K562 (cell line): ENCODE measurements at regions not wholly inside any gene's neighbourhood (a gene's known extent, or its start where the extent isn't known, plus 50 kb on each side); places are given as distances from the start of the nearest gene placed in this dataset.

Source experiments
- ATAC-seq: fragments of 200-7000 bp; cut with Tn5 transposase; 3 replicates; pipeline ENCODE4 v1.9.1; 2020; ENCODE audit warnings: moderate library complexity
- BruUV-seq: library from RNA; stranded (reverse); fragments of 400-500 nt; replicated peaks from 2 replicates; lab custom pipeline; 2021; lab: Mats Ljungman, UMichigan
- CTCF ChIA-PET: fragments of 300-600 bp; formaldehyde crosslinking; extraction: SDS; loops from one replicate; lab custom pipeline; 2021; ENCODE audit warnings: low intra/inter-chr PET ratio; lab: Yijun Ruan, JAX
- POLR2A ChIA-PET: fragments of 300-600, 350-650 bp; sonication (Branson Sonifier 250); formaldehyde crosslinking; extraction: SDS; loops from one replicate; lab custom pipeline; 2021; ENCODE audit warnings: antibody characterized with exemption, inconsistent platforms; lab: Yijun Ruan, JAX
- DNase-seq, 4 experiments: peaks; one replicate each; pipeline versions ENCODE4 v3.0.0 to v3.0.0-alpha.2; 2011 to 2018; ENCODE audit warnings: low spot score in 3 of 4, mixed read lengths in 3 of 4; ENCODE audit errors: extremely low read depth in 1 of 4
- FAIRE-seq: peaks from 2 replicates; lab custom pipeline; 2011; peaks lifted over from hg19 to GRCh38; lab: Jason Lieb, UNC
- H2AFZ ChIP-seq: 2 replicates; pipeline ENCODE4 v1.6.0; 2011; ENCODE audit warnings: low read depth, low read length, control low read depth, inconsistent platforms
- H3K27ac ChIP-seq: fragments of 200-600 bp; 3 replicates; pipeline ENCODE4 v1.8.0; 2011; ENCODE audit warnings: low read depth, mild to moderate bottlenecking, control low read depth, inconsistent platforms, low read length, moderate library complexity, mixed read lengths; ENCODE audit errors: extremely low read depth
- H3K27me3 ChIP-seq, 2 experiments: fragments of 300-600 bp in 1 of 2; 2 replicates in 1 of 2; 3 replicates in 1 of 2; pipeline versions ENCODE4 v1.6.0 to v1.8.0; 2011; ENCODE audit warnings: inconsistent platforms in 2 of 2, low read length in 2 of 2, mild to moderate bottlenecking in 1 of 2, mixed read lengths in 1 of 2, moderate library complexity in 1 of 2; ENCODE audit not compliant: control insufficient read depth in 2 of 2, insufficient read depth in 2 of 2
- H3K36me3 ChIP-seq: fragments of 300-600 bp; 3 replicates; pipeline ENCODE4 v1.8.0; 2011; ENCODE audit warnings: mild to moderate bottlenecking, low read length, inconsistent platforms; ENCODE audit not compliant: control insufficient read depth, insufficient read depth
- H3K4me1 ChIP-seq, 2 experiments: fragments of 200-600 bp in 1 of 2; replicated peaks in 1 of 2; 2 replicates in 1 of 2; 3 replicates in 1 of 2; pipeline versions ENCODE4 v1.5.1 to v1.8.0; 2011; ENCODE audit warnings: inconsistent platforms in 2 of 2, low read length in 2 of 2, mild to moderate bottlenecking in 1 of 2, mixed read lengths in 1 of 2, moderate library complexity in 1 of 2; ENCODE audit not compliant: control insufficient read depth in 2 of 2, insufficient read depth in 2 of 2
- H3K4me2 ChIP-seq: 2 replicates; pipeline ENCODE4 v1.6.1; 2011; ENCODE audit warnings: low read length, control low read depth, inconsistent platforms, mixed read lengths; ENCODE audit not compliant: insufficient read depth
- H3K4me3 ChIP-seq: fragments of 200-600 bp; sonication (generic), shearing (Covaris generic); 2 replicates; pipeline ENCODE4 v1.5.1; 2016; ENCODE audit warnings: control low read depth, inconsistent platforms
- H3K79me2 ChIP-seq: fragments of 200-600 bp; 3 replicates; pipeline ENCODE4 v1.8.0; 2011; ENCODE audit warnings: low read length, inconsistent platforms; ENCODE audit not compliant: control insufficient read depth, insufficient read depth
- H3K9ac ChIP-seq, 2 experiments: 2 replicates each; pipeline versions ENCODE4 v1.6.0 to v1.6.1; 2011; ENCODE audit warnings: low read depth in 2 of 2, low read length in 2 of 2, control low read depth in 1 of 2, inconsistent platforms in 1 of 2, mild to moderate bottlenecking in 1 of 2, mixed read lengths in 1 of 2; ENCODE audit not compliant: insufficient read depth in 1 of 2
- H3K9me1 ChIP-seq: one replicate; pipeline ENCODE4 v1.6.0; 2011; ENCODE audit warnings: inconsistent platforms, mild to moderate bottlenecking, low read length, moderate library complexity; ENCODE audit not compliant: control insufficient read depth, insufficient read depth
- H3K9me3 ChIP-seq: replicated peaks from 2 replicates; pipeline ENCODE4 v1.5.1; 2011; ENCODE audit warnings: low read depth, low read length, inconsistent platforms; ENCODE audit not compliant: control insufficient read depth, insufficient read depth
- H4K20me1 ChIP-seq: replicated peaks from 2 replicates; pipeline ENCODE4 v1.6.1; 2011; ENCODE audit warnings: low read length, inconsistent platforms, mixed read lengths; ENCODE audit not compliant: control insufficient read depth, insufficient read depth
- MAZ ChIP-seq, 2 experiments: fragments of 450-650 bp in 1 of 2; sonication (generic) in 1 of 2; formaldehyde crosslinking; IDR thresholded peaks in 1 of 2; conservative IDR thresholded peaks in 1 of 2; 2 replicates each; pipeline versions ENCODE4 v1.4.0 to v1.5.0; 2020; ENCODE audit warnings: mild to moderate bottlenecking in 1 of 2, missing genetic modification reagents in 1 of 2
- MNT ChIP-seq, 2 experiments: fragments of 450-650 bp; conservative IDR thresholded peaks; 2 replicates each; pipeline ENCODE4 v1.6.1; 2017; ENCODE audit warnings: mild to moderate bottlenecking in 2 of 2, moderate library complexity in 2 of 2
- TRIM25 ChIP-seq: fragments of 450-650 bp; IDR thresholded peaks from 2 replicates; pipeline ENCODE4 v1.7.0; 2016; ENCODE audit warnings: borderline replicate concordance
- ZNF311 ChIP-seq: fragments of 250-450 bp; sonication (Bioruptor Pico); IDR thresholded peaks from 2 replicates; pipeline ENCODE4 v1.4.0; 2020; ENCODE audit warnings: mild to moderate bottlenecking, moderate library complexity
- WGBS: fragments of 100-300 bp; shearing (Covaris generic); methylation state at CpG from one replicate; pipeline ENCODE4 v1.1.6; 2016; ENCODE audit warnings: low coverage, mixed read lengths; ENCODE audit not compliant: insufficient coverage; ENCODE audit errors: missing lambda C conversion rate; 5-methylcytosine and 5-hydroxymethylcytosine counted together
- in situ Hi-C: fragments of 300-500 bp; cut with MboI; formaldehyde crosslinking; loops from 4 replicates; pipeline ENCODE4 v1.15.0; 2018; ENCODE audit warnings: inconsistent platforms, mixed read lengths
- intact Hi-C: fragments of 100-400 bp; cut with micrococcal nuclease; formaldehyde crosslinking; loops from 2 replicates; pipeline ENCODE4 v1.14.2; 2022

DNA sequence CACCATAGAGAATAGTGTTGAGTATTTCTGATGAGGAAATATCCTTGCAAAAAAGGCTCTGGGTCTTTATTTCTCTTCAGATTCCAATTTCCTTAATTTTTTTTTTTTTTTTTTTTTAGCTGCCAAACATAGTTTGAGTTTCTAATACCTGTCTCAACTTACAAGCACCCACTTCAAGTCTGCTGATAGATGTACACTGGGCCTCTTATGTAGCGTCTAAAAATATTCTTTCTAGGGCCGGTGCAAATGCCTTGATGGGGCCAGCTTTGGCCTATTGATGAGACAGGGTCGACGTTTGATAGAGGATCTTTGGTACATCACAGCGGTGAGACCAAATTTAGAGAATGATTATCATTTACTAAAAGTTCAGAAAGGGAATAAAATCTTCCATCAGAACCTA lies 626.4 kb downstream of the LMO4 start:
- no peaks in the 10 kb centered on the region for H3K79me2 ChIP-seq
- BruUV-seq: no TSS peak
- H3K27ac ChIP-seq: no peak overlapping the region
- no peak for DNase-seq
- POLR2A ChIA-PET: no interaction called here
- ATAC-seq: no peak
- H3K27me3 ChIP-seq: no peaks in the 10 kb centered on the region
- intact Hi-C loops: loop anchor here (10.0 kb wide), 1 partner anchor 460 kb away; no protein-coding TSS in a partner anchor
- H4K20me1 ChIP-seq: no peaks in the 10 kb centered on the region
- 4% methylated on average over 5 of the region's 5 CpGs for WGBS
- TF ChIP-seq ZNF311 (no peak), TRIM25 (no peak), MNT (conservative IDR thresholded peaks at IDR 0.05) (no peak), MAZ (CRISPR knock-in tag; conservative IDR thresholded peaks at IDR 0.05 in 1 of 2, IDR thresholded peaks at IDR 0.05 in 1 of 2) (no peak)
- no peak overlapping the region for H3K4me2 ChIP-seq
- no peaks in the 10 kb centered on the region for H3K4me1 ChIP-seq
- no peaks in the 10 kb centered on the region for H3K9me1 ChIP-seq
- in situ Hi-C loops: no loop called here
- no peaks in the 10 kb centered on the region; the same call in 1 of the 2 replicates for H3K9me3 ChIP-seq
- H3K4me3 ChIP-seq: no peak overlapping the region
- no peak overlapping the region for H2AFZ ChIP-seq
- no peak overlapping the region for H3K9ac ChIP-seq
- H3K36me3 ChIP-seq: no peaks in the 10 kb centered on the region
- FAIRE-seq: no peak
- CTCF ChIA-PET: no interaction called here
